Umbilical cord (tissue), 1 donor: ENCODE measurements at regions not wholly inside any gene's neighbourhood (a gene's known extent, or its start where the extent isn't known, plus 50 kb on each side); places are given as distances from the start of the nearest gene placed in this dataset.

ENCODE experiments used
- DNase-seq: peaks from one replicate; pipeline ENCODE4 v3.0.0-alpha.2; 2015; ENCODE audit warnings: low spot score

DNA sequence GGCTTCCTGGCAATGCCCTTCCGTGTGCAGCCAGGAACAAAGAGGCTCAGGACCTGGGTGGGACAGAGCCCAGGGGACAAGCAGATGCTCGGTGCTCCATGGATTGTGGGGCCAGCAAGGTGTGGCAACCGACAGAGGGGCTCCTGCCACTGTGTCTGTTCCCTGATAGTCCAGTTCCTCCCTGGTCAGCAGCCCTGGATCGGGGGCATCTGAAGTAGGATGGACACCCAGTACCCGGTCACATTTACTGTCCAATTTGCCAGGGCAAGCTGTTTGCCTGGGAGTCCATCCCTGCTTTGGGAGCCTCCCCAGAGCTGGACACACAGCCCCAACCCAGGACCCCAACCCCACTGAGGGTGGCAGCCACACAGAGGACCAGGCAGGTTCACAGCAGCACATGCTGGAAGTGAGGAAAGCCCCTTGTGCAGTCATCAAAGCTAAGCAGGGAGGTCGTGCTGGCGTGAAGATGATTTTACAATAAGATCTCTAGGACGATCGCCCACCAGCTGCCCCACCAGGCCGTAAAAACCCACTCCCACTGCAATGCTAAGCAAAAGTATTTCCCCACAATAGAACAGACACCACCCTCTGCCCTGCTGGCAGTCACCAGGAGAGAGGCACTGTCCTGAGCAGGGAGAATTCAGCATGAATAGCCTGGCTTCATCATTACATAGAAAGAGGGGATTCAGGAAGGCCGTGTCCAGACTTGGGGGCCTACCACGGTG lies 141.7 kb downstream of the NDUFA10 start:
- no peak for DNase-seq

DNA sequence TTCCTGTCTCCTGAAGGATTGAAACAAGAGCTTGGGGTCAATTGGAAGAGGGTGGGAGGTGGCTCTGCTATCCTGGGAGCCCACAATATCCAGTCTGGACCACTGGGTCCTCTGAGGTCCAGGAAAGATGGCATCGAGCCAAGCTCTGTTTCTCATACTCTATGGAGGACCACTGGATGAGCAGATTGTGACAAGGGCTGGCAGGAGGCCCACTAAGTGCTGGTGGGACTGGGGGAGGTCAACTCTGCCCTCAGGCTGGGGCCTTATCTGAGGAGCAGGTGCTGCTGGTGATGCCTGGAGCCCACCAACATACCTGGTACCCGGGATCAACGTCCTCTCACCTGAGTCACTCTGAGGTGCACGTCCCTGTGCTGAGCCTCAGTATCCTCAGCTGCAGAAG lies 142.4 kb downstream of the NDUFA10 start:
- DNase-seq, result no peak

DNA sequence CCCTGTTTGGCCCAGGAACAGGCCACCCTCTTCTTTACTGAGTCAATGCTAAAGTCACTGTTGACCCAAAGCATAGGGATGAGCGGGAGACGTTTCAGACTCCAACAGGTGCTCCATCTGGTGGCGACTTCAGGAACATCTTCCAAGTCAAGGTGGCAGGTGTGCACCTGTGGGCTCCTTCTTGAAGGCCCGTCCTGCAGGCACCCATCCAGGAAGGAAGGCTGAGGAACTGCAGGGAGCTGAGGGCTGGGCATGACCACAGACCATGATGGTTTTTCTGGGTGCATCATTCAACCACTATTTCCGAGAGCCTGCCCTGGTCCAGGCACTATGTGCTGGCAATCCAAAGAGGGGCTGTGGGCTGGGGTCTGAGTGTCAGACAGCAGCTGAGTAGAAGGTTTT lies 142.8 kb downstream of the NDUFA10 start:
- DNase-seq, result peak; percentile 30

DNA sequence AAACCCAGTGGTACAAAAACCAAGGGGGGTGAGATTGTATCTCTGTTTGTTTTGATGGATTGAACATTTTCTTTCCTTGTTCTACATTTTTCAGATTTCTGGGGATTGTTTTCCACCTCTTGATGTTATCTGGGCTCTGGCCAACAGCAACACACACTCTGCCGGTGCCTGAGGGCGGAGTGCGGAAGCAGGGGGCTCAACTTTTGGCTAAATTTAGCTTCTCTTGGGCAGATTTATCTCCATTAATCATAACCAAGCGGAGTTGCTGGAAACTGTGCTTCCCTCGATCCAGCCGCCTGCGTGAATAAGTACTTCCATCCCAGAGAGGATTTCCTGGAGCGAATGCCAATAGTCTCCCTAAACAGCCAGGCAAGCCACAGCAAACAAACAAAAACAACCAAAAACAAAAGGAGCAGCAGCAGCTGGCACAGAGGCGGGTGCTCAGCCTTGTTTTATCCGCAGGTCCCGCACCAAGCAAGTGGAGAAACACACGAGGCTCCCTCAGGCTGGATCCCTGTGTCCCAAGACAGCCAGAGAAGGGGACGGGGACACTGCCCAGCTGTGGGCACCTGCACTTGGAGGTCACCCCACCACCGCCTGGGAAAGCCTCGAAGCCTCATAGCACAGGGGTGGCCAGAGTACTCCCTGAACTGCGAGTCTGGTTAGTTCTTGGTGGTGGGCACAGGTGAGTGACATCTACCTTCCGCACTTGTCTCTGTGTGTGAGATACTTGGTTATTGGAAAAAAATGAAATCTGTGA lies 143.4 kb downstream of the NDUFA10 start:
- DNase-seq, result peak; percentile 80

DNA sequence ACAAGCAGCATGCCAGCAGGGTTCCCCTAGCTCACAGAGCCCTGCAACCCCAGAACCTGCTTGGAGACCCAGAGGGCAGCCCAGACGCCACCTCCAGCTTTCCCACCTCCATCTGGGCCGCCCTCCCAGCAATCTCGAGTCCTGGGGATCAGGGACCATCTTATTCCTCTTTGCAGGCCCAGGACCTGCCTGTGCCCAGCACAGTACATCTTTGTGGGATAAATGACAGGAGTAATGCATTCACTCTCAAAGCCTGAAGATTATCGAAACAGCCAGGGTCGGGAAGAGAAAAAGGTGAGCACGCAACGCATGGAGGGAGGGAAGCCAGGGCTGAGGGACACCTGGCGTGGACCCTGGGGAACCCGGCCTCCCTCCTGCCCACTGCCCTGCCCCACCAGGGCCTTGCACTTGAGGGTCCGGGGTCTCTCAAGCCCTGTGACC lies 144.1 kb downstream of the NDUFA10 start:
- DNase-seq, result no peak

DNA sequence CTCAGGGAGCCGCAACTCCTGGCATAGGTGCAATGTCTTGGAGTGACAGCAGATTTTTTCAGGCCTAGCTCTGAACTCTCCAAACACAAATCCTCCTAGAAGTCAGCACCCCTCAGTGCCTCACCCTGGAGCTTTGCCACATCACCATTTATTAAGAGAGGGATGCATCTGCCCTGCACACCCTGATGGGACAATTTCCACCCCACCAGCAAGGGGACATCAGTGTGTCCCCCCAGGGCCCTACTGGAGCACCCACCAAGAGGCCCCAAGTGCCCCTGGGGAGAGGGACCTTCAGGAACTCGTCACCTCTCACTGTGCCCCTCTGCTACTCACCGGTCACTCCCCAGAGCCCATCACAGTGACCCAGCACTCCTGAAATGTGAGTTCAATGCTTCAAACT lies 144.7 kb downstream of the NDUFA10 start:
- DNase-seq, result no peak

DNA sequence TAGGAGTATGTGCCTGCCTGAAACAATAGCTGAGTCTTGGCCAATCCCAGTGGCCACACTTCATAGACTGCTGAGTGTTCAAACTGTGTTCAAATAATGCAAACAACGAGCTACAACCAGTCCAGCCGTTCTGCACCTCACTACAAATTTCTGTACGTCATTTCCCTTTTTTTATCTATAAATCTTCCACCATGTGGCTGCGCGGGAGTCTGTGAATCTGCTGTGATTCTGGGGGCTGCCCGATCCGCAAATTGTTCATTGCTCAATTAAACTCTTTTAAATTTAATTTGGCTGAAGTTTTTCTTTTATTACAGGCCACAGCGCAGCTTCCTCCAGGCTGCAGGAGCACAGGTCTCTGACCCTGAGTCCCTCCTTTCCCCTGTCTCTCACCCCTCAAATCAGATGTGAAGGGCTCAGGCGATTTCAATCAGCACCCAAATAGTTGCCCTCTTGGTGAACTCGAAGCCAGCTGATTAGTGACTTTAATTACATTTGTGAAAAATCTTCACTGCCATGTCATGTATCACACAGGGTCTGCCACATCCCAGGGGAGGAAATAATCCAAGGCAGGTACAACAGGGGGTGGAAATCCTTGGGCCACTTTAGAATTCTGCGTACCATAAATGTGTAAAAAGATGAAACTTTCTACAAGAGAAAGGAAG lies 145.6 kb downstream of the NDUFA10 start:
- DNase-seq, result no peak

DNA sequence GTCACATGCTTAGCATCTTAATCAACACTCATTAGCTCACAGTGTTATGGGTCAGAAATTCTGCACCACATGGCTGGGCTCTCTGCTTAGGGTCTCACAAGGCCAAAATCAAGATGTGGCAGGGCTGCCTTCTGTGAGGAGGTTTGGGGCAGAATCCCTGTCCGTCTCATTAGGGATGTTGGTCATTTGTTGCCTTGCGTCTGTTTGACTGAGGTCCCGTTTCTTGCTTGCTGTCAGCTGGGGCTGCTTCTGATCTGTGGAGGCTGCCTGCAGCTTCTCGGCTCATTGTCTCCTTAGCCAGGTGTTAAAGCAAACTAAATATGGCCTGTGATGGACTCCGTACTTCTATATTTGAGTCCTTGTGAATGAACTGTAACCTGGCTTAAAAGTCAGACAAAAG lies 146.5 kb downstream of the NDUFA10 start:
- DNase-seq, result no peak

DNA sequence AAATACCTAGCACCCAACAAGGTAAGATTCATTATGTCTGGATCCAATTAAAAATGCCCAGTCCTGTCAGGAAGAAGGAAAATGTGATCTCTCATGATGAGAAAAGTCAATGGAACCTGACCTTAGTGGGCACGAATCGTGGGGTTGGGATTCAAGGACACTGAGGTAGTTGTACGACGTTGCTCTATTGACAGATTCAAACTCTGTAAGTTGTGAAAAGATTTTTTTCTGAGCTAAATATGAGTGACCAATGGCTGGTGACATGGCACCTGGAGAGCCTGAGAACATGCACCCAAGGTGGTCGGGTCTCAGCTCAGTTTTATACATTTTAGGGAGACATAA lies 148.2 kb downstream of the NDUFA10 start:
- no peak for DNase-seq

DNA sequence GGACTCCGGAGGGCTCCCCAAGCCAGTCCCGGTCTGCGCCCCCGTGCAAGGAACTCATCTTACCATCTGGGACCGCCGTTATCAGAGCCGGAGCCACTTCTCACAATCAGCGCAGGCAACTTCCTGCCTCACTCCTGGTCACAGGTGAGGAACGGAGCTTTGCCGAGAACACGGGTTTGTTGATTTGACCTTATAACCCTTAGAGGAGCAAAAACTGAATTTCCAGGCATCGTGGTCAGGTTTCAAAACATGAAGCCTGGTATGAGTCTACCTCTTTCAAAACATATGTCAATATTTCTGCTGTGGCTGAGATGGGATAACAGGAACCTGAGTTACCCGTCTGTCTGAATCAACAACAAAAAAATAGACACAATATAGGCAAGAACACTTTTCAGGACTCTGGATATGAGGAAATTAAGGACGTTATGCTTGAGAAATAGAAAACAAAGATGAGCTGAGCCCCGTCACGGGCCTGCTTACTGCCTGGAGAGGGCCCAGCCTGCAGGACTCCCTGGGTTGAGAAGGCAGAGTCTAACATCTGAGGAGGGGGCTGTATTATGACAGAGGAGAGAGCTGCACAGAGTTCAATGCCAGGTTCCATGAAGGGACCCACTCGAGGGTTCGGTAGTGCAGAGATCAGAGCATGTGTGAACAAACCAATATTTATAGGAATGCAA lies 148.7 kb downstream of the NDUFA10 start:
- DNase-seq, result no peak

DNA sequence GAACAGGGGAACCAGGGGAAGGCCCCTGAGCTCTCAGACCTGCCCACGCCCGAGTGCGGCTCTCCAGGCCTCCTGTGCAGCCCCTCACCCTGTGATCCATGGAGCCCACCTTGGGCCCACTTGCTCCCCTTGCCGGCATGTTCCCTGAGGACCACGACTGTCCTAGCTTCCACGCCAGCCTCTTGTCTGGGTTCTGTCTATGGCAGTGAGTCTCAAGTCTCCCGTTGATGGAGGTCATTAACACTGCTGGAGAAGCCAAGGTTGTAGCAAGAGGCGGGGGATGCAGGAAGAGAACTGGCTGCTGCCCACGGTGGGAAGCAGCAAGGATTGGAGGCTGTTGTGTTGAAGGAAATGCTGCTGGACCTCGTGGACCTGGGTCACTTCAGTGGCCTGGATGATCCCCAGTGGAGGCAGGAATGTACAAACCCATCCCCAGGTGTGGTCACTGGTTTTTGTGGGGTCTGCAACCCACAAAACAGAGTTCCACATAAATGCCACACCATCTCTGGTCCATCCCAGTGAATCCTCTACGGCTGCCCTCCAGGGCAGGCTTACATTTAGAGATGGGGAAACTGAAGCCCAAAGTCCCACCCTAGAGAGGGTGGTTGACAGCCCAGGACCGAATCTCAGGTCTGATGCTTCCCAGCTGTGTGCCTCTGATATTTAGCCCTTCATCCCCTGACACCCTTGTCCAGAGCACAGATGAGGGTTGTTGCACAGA lies 150.3 kb downstream of the NDUFA10 start:
- no peak for DNase-seq

DNA sequence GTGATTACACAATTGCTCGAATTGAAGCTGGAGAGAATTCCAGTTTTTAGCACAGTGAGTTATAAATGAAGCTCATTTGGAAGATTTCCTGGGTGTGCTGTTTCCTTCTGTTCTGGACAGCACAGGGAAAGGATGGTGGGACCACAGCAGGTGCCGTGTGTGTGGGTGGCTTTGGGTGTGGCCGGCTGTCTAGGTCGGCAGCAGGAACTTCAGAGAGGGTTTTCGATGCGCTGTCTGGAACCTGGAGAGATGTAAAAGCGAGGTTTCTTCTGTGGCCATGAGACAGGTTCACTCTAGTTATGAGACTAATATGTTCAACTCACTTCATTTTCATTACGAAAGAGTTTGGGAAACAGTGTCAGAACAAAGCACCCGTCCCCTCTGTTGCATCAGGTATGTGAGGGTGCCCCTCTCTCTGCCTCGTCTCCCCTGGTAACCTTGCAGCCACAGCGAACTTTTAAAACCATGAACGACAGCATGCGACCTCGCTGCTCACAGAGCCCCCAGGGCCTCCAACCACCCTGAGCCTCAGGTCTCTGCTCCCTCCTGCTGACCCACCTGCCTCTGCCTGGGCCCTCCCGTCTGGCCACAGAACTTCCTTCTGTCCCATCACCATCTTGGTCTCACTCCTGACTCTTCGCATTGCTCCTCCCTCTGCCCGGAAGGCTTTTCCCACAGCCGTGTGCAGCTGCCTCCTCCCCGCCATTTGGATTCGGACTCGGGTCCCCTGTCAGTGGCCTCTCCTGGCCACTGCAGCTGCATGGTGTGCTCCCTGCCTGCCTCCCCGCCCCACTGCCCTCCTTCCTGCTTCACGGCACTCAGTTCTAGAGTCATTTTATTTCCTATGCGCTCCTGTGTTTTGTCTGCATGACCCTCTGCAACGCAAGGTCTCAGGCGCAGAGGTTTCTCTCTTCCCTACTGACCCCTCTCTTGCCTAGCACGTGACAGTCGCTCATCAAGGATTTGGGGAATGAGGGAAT lies 151.2 kb downstream of the NDUFA10 start:
- DNase-seq, result no peak

DNA sequence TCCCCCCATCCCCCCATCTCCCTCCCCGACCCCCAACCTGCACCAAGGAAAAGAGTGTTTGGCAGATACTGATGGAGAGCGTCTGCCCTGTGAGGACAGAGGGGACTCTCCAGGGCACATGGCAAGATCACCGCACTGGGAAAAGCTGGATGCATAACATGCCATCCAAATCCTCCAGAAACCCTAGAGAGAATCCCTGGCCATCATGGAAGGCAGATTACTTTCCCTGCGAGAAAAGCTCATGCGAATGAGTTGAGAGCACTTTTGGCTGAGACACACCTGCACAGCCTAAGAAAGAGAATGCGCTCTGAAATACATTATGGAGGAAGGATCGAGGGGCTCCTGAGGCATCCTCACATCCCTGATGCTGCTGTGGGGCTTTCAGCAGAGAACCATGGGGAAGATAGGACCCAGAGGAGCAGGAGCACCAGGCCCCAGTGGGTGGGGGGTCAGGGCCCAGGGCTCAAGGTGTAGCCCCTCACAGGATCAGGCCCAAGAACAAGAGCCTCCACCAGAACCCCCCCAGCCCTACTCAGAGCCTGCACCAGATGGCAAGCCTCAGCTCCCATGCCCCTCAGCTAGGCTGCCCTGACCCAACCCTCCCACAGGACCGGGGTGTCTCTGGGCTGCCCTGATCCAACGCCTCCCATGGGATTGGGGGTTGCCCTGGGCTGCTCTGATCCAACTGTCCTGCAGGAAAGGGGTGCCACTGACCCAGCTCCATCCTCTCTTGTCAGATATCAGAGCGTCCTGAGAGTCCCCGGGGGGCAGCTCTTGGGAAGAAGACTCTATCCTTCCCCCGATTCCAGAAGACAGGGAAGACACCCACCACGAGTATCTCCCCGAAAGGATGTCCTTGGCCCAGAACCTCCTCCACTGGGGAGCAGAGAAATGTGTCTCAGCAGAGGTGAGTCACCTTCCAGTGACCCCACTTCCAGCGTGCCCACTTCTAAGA lies 153.4 kb downstream of the NDUFA10 start:
- no peak for DNase-seq

DNA sequence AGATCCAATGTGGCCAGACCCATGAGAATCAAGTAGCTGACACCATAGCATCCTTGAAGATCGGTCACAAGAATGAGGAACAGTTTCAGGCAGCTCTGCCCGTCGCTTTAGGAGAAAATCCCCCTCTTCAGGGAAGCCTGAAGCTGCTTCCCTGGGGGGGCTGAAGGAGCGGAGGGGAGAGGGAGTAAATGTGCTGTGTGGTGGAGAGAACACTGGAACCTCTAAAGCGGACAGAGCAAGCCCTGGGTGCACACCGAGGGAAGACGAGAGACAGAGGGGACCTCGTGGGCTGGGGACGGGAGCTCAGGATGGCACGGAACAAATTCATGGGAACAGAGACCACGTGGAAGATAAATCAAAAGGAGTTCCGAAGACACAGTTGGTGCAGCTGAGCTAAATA lies 154.3 kb downstream of the NDUFA10 start:
- DNase-seq, result no peak

DNA sequence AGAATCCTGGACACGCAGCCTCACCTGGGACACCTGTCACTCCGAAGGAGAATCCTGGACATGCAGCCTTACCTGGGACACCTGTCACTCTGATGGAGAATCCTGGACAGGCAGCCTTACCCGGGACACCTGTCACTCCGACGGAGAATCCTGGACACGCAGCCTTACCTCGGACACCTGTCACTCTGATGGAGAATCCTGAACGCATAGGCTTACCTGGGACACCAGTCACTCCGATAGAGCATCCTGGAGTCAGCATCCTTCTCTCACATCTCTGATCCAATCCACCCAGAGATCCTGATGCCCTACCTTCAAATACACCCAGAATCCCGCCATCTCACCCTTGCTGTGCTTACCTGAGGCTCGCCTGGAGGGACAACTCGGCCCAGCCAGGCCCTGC lies 154.9 kb downstream of the NDUFA10 start:
- no peak for DNase-seq

DNA sequence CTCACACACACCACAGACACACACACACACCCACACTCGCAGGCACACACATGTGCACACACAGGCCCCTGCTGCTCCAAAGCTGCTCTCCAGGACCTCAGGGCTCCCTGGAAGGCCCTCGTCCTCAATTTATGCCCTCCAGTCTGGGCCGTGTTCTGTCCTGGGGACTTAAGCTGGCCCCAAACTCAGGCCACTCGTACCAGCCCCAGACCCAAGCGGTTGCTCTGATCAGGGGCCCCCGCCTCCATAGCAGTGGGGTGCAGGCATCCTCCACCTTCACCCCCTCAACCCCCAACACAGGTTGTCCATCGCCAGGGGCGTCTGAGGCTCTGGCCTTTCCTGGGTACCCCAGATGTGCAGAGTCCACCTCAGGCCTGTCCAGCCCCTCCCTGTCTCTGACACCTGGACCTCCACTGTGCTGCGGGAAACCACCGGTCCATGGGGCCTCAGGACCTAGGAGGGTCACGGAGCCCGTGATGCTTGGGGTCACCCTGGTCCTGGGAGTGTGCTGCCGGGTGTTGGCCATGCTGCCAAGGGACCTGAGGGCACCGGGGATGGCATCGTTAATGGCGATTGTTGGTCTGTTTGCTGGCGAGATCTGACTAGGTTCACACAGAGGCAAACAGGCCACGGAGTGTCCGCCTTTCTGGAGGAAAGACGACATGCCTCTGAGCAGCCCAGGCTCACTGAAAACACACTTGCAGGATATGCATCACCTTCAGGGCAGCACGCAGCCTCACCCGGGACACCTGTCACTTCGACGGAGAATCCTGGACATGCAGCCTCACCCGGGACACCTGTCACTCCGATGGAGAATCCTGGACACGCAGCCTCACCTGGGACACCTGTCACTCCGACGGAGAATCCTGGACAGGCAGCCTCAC lies 155.6 kb downstream of the NDUFA10 start:
- DNase-seq, result no peak

DNA sequence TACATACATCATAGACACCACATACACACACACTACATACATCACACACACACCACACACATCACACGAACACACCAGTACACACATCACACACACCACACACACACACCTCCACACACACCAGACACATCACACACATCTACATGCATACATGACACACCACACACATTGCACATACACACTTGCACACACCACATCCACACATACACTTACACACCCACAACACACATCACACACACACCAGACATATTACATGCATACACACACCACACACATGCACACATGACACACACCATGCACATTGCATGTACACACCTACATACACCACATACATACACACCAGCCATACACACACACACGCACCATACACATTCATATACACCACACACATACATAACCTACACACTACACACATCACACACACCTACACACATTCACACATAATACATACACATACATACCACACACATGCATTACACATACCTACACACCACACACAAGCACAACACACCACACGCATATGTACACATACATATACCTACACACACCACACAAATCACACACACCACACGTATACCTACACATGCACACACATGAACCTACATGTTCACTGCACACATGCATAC lies 156.5 kb downstream of the NDUFA10 start:
- DNase-seq, result no peak

DNA sequence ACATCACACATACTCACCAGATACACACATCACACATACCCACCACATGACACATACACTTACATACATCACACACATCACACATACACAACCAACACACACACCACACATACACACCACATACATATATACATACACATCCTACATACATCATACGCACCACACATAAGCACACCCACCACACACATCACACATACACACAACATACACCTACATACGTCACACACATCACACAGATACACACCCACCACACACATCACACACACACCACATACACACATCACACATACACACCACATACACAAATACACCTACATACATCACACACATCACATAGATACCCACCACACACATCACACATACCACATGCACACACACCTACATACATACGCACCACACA lies 158.4 kb downstream of the NDUFA10 start:
- DNase-seq, result no peak
